ENCODE measurements at regions not wholly inside any gene's neighbourhood (a gene's known extent, or its start where the extent isn't known, plus 50 kb on each side); places are given as distances from the start of the nearest gene placed in this dataset.

GRCh38 chr3:34056951-34057390 is 258.5 kb downstream of the PDCD6IP start:
- TF ChIP-seq, protein P1, sequence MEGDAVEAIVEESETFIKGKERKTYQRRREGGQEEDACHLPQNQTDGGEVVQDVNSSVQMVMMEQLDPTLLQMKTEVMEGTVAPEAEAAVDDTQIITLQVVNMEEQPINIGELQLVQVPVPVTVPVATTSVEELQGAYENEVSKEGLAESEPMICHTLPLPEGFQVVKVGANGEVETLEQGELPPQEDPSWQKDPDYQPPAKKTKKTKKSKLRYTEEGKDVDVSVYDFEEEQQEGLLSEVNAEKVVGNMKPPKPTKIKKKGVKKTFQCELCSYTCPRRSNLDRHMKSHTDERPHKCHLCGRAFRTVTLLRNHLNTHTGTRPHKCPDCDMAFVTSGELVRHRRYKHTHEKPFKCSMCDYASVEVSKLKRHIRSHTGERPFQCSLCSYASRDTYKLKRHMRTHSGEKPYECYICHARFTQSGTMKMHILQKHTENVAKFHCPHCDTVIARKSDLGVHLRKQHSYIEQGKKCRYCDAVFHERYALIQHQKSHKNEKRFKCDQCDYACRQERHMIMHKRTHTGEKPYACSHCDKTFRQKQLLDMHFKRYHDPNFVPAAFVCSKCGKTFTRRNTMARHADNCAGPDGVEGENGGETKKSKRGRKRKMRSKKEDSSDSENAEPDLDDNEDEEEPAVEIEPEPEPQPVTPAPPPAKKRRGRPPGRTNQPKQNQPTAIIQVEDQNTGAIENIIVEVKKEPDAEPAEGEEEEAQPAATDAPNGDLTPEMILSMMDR (IDR thresholded peaks at IDR 0.05): no peak
- TF ChIP-seq POLR2A (IDR thresholded peaks at IDR 0.05): no peak

Measured in esophagus squamous epithelium (tissue), 4 donors.